GM12892 (cell line): ENCODE measurements at regions not wholly inside any gene's neighbourhood (a gene's known extent, or its start where the extent isn't known, plus 50 kb on each side); places are given as distances from the start of the nearest gene placed in this dataset.

Experiments used
- DNase-seq: peaks from one replicate; pipeline ENCODE4 v3.0.0; 2011; ENCODE audit not compliant: insufficient read length
- FAIRE-seq: peaks from 2 replicates; lab custom pipeline; 2011; peaks lifted over from hg19 to GRCh38; lab: Jason Lieb, UNC
- POLR2A ChIP-seq: IDR thresholded peaks from 2 replicates; pipeline ENCODE4 v1.6.1; 2011; ENCODE audit warnings: low read depth, low read length, control low read depth
- POLR2AphosphoS5 ChIP-seq: IDR thresholded peaks from 2 replicates; pipeline ENCODE4 v1.6.1; 2011; ENCODE audit warnings: low read depth, low read length, control low read depth
- TAF1 ChIP-seq: IDR thresholded peaks from 2 replicates; pipeline ENCODE4 v1.6.1; 2011; ENCODE audit warnings: low read depth, mild to moderate bottlenecking, control low read depth, low read length, borderline replicate concordance

GRCh38 chr9:82570226-82570625 lies 492.7 kb downstream of the RASEF start:
- no peak for DNase-seq
- FAIRE-seq, result no peak
- no peak for TF ChIP-seq TAF1
- no peak for TF ChIP-seq POLR2A
- no peak for TF ChIP-seq POLR2AphosphoS5

- DNase-seq (no peak), FAIRE-seq (no peak)
- TF ChIP-seq POLR2A (no peak), TAF1 (no peak), POLR2AphosphoS5 (no peak)
These were observed 491.4 kb downstream of the RASEF start for GRCh38 chr9:82571540-82571939.

GRCh38 chr9:82572146-82572545 lies 490.8 kb downstream of the RASEF start:
- FAIRE-seq (no peak), DNase-seq (no peak)
- TF ChIP-seq POLR2A (no peak), POLR2AphosphoS5 (no peak), TAF1 (no peak)

GRCh38 chr9:82574911-82575310 lies 488.0 kb downstream of the RASEF start:
- no peak for FAIRE-seq
- TF ChIP-seq TAF1 (no peak), POLR2AphosphoS5 (no peak), POLR2A (no peak)
- DNase-seq, result no peak

- no peak for TF ChIP-seq TAF1
- TF ChIP-seq POLR2AphosphoS5, result no peak
- TF ChIP-seq POLR2A, result no peak
- DNase-seq, result no peak
- no peak for FAIRE-seq
These were observed 482.0 kb downstream of the RASEF start for GRCh38 chr9:82580921-82581320.

GRCh38 chr9:82581516-82581915 lies 481.4 kb downstream of the RASEF start:
- no peak for TF ChIP-seq TAF1
- no peak for TF ChIP-seq POLR2A
- TF ChIP-seq POLR2AphosphoS5, result no peak
- FAIRE-seq (no peak), DNase-seq (no peak)

- no peak for FAIRE-seq
- TF ChIP-seq TAF1 (no peak), POLR2AphosphoS5 (no peak), POLR2A (no peak)
- no peak for DNase-seq
These were observed 481.0 kb downstream of the RASEF start for GRCh38 chr9:82581935-82582334.

- DNase-seq, result no peak
- FAIRE-seq, result no peak
- no peak for TF ChIP-seq POLR2A
- TF ChIP-seq TAF1, result no peak
- TF ChIP-seq POLR2AphosphoS5, result no peak
These were observed 480.2 kb downstream of the RASEF start for GRCh38 chr9:82582693-82583092.

- TF ChIP-seq POLR2AphosphoS5, result no peak
- TF ChIP-seq TAF1, result no peak
- no peak for TF ChIP-seq POLR2A
- DNase-seq (no peak), FAIRE-seq (no peak)
These were observed 479.4 kb downstream of the RASEF start for GRCh38 chr9:82583524-82583923.

GRCh38 chr9:82584349-82584863 lies 478.5 kb downstream of the RASEF start:
- TF ChIP-seq POLR2A (no peak), TAF1 (no peak), POLR2AphosphoS5 (no peak)
- DNase-seq (no peak), FAIRE-seq (no peak)

GRCh38 chr9:82586918-82587356 lies 476.0 kb downstream of the RASEF start:
- TF ChIP-seq TAF1, result no peak
- TF ChIP-seq POLR2AphosphoS5, result no peak
- TF ChIP-seq POLR2A, result no peak
- DNase-seq, result no peak
- FAIRE-seq, result no peak

GRCh38 chr9:82588301-82589180 lies 474.4 kb downstream of the RASEF start:
- FAIRE-seq (no peak), DNase-seq (no peak)
- TF ChIP-seq TAF1 (no peak), POLR2A (no peak), POLR2AphosphoS5 (no peak)

- FAIRE-seq (no peak), DNase-seq (no peak)
- no peak for TF ChIP-seq POLR2AphosphoS5
- no peak for TF ChIP-seq TAF1
- no peak for TF ChIP-seq POLR2A
These were observed 472.1 kb downstream of the RASEF start for GRCh38 chr9:82590845-82591244.
